A549 (cell line): ENCODE measurements at regions not wholly inside any gene's neighbourhood (a gene's known extent, or its start where the extent isn't known, plus 50 kb on each side); places are given as distances from the start of the nearest gene placed in this dataset.
"Not testable (repeated sequence)": the region's sequence is repeated elsewhere in the genome, so short reads cannot be mapped to it uniquely, and the experiment has no call there.

Source experiments
- CBX2 ChIP-seq: fragments of 200-600 bp; sonication (generic); IDR thresholded peaks from 2 replicates; pipeline ENCODE4 v1.6.1; 2016; ENCODE audit warnings: low read depth, mild to moderate bottlenecking, borderline replicate concordance
- MAZ ChIP-seq: fragments of 150-350 bp; IDR thresholded peaks from 2 replicates; pipeline ENCODE4 v1.6.1; 2014; ENCODE audit warnings: antibody characterized with exemption, low read depth, low read length, borderline replicate concordance
- MYC ChIP-seq: IDR thresholded peaks from 2 replicates; pipeline ENCODE4 v1.6.1; 2012; ENCODE audit warnings: mild to moderate bottlenecking, inconsistent platforms, low read length, improper control_type of control experiment, borderline replicate concordance
- NR3C1 ChIP-seq: fragments of >200 bp; sonication (Bioruptor Twin); formaldehyde crosslinking; IDR thresholded peaks from 3 replicates; pipeline ENCODE4 v1.6.1; 2017
- RARB ChIP-seq: fragments of 250-450 bp; sonication (Bioruptor Pico); IDR thresholded peaks from 2 replicates; pipeline ENCODE4 v1.8.0; 2021; ENCODE audit warnings: mild to moderate bottlenecking, moderate library complexity
- RFX5 ChIP-seq: fragments of 450-650 bp; IDR thresholded peaks from 2 replicates; pipeline ENCODE4 v1.7.1; 2014; ENCODE audit warnings: antibody characterized with exemption, mild to moderate bottlenecking, moderate library complexity
- SMC3 ChIP-seq: fragments of >200 bp; sonication (Bioruptor Twin); formaldehyde crosslinking; IDR thresholded peaks from 3 replicates; pipeline ENCODE4 v1.6.1; 2018; ENCODE audit warnings: inconsistent platforms
- TF ChIP-seq, protein P1 (sequence below): fragments of >200 bp; sonication (Bioruptor Twin); formaldehyde crosslinking; IDR thresholded peaks from 3 replicates; pipeline ENCODE4 v1.5.1; 2016
- TF ChIP-seq, protein P2 (sequence below): IDR thresholded peaks from 2 replicates; pipeline ENCODE4 v1.6.1; 2012
- TF ChIP-seq, protein P3 (sequence below): fragments of 150-350 bp; IDR thresholded peaks from 2 replicates; pipeline ENCODE4 v1.6.1; 2014; ENCODE audit warnings: low read depth, mild to moderate bottlenecking, low read length

DNA sequence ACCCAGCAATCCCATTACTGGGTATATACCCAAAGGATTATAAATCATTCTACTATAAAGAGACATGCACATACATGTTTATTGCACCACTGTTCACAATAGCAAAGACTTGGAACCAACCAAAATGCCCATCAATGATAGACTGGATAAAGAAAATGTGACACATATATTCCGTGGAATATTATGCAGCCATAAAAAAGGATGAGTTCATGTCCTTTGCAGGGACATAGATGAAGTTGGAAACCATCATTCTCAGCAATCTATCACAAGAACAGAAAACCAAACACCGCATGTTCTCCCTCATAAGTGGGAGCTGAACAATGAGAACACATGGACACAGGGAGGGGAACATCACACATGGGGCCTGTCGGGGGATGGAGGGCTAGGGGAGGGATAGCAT is 113.2 kb upstream of the PRSS1 start:
- TF ChIP-seq, protein P1, sequence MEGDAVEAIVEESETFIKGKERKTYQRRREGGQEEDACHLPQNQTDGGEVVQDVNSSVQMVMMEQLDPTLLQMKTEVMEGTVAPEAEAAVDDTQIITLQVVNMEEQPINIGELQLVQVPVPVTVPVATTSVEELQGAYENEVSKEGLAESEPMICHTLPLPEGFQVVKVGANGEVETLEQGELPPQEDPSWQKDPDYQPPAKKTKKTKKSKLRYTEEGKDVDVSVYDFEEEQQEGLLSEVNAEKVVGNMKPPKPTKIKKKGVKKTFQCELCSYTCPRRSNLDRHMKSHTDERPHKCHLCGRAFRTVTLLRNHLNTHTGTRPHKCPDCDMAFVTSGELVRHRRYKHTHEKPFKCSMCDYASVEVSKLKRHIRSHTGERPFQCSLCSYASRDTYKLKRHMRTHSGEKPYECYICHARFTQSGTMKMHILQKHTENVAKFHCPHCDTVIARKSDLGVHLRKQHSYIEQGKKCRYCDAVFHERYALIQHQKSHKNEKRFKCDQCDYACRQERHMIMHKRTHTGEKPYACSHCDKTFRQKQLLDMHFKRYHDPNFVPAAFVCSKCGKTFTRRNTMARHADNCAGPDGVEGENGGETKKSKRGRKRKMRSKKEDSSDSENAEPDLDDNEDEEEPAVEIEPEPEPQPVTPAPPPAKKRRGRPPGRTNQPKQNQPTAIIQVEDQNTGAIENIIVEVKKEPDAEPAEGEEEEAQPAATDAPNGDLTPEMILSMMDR: not testable (repeated sequence)
- TF ChIP-seq SMC3; MAZ; MYC; NR3C1; CBX2; RARB (CRISPR knock-in tag); RFX5: not testable (repeated sequence)
- TF ChIP-seq, protein P2, sequence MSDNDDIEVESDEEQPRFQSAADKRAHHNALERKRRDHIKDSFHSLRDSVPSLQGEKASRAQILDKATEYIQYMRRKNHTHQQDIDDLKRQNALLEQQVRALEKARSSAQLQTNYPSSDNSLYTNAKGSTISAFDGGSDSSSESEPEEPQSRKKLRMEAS: not testable (repeated sequence)
- TF ChIP-seq, protein P3, sequence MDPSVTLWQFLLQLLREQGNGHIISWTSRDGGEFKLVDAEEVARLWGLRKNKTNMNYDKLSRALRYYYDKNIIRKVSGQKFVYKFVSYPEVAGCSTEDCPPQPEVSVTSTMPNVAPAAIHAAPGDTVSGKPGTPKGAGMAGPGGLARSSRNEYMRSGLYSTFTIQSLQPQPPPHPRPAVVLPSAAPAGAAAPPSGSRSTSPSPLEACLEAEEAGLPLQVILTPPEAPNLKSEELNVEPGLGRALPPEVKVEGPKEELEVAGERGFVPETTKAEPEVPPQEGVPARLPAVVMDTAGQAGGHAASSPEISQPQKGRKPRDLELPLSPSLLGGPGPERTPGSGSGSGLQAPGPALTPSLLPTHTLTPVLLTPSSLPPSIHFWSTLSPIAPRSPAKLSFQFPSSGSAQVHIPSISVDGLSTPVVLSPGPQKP: not testable (repeated sequence)
